H1 (cell line): ENCODE measurements at regions not wholly inside any gene's neighbourhood (a gene's known extent, or its start where the extent isn't known, plus 50 kb on each side); places are given as distances from the start of the nearest gene placed in this dataset.

Experiments
- CHD2 ChIP-seq: IDR thresholded peaks from 2 replicates; pipeline ENCODE4 v1.6.1; 2012; ENCODE audit warnings: low read length, improper control_type of control experiment
- SP1 ChIP-seq: IDR thresholded peaks from 2 replicates; pipeline ENCODE4 v1.6.1; 2011; ENCODE audit warnings: low read depth, low read length

- TF ChIP-seq SP1 (no peak), CHD2 (no peak)
These were observed 100.8 kb upstream of the PREP start (continued) for GRCh38 chr6:105503641-105504040.
